Iris pigment epithelial cell (primary cell): ENCODE measurements at regions not wholly inside any gene's neighbourhood (a gene's known extent, or its start where the extent isn't known, plus 50 kb on each side); places are given as distances from the start of the nearest gene placed in this dataset.
"Not testable (repeated sequence)": the region's sequence is repeated elsewhere in the genome, so short reads cannot be mapped to it uniquely, and the experiment has no call there.

ENCODE experiments used
- DNase-seq: peaks from one replicate; pipeline ENCODE4 v3.0.0-alpha.2; 2011; ENCODE audit warnings: low read depth

DNA sequence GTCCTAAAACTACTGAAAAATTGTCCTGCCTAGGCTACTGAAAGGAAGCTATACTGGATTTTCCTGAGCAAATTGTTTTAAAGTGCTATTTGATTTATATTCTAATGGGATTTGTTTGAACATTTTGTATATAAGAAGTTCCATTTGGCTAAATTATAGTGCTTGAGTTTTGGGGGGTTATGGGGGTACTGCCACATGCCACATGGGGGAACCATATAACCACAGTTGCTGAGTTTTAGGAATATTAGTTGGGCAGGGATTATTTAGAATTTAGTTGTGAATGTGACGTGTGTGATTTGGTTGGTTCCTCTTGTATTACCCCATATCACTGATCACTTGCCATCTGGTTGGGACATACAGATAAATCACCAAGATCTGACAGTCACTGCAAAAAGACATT lies 224.5 kb upstream of the TAPT1 start:
- DNase-seq = no peak

DNA sequence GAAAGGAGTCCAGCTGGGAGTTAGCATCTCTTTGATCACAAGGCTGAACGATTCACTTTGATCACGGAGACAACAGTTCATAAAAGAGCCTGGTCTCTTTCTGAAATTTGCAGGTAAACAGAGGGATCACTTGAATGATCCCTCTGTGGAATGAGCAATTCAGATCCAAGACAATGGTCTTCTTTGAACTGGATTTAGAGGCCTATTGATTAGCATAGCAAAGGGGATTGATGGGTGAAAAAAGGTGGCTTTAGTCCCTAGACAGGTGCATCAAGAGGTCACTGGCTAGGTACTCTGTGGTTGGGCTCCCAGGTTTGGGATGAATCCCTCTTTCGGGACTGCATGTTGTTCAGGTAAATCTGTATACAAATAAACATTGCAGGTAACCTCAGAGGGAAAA lies 223.8 kb upstream of the TAPT1 start:
- no peak for DNase-seq

DNA sequence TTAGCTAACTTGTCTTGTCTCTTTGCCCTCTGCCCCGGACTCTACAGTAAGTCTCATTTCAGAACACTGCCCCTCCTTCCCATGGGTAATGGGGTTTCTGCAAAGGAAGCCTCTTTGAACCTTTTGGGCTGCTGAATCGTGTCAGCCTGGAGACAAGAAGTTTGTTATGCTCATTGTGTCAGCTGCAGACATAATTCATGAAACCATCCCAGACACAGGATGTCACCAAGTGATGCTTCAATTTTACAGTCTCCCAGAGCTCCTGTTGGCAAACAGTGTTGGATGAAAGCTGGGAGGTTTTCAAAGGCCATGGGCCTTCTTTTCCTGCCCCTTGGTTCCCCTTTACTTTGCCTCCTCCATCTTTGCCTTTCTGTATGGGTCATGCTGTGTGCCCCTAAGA lies 223.1 kb upstream of the TAPT1 start:
- no peak for DNase-seq

DNA sequence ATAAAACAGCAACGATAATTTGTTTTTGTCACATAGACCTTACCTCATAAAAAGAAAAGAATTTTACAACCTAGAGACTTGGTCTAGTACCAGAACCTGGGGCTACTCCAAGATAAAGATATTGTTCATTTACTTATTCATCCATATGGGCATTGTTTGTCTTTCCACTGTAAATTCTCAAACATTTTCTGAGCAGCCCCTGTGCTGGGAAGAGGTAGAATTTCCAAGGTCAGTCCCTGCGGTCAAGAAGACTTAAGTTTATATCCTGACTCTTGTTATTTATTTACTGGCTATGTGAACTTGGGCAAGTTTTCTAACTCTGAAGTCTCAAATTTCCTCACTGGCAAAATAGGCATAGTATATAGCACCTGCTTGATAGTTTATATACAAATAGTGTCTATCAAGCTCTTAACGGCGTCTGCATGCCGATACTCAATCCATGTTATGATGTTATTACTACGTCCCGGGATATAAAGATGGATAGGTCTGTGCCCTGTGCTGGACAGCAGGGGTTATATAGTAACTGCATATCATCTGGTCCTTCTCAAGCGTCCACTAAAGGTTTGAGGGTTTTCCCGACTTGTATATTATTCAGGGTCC lies 222.1 kb upstream of the TAPT1 start:
- no peak for DNase-seq

DNA sequence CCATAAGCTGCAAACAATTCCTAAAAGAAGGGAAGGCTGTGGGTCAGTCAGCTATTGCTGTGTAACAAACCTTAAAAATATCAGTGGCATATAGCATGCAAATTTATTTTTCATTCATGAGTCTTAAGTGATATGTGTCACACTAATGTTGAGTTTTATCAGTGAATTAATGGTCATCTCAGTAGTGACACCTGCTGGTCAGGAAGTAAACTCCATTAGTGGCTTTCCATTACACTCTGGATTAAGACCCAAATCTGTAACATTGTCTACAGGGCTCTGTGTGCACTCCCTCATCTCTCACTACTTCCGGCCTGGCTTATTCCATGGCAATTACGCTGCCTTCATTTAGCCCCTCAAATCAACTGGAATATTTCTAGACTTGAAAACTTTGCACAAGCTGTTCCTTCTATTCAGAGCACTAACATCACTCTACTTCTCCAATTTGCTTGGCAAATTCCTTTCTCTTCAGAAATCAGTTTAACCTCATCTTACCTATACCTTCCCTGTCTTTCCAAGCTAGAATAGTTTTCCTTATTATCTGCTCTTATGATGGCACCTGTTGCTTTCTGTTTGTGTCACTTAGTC lies 217.3 kb upstream of the TAPT1 start:
- peak; percentile 52 for DNase-seq

DNA sequence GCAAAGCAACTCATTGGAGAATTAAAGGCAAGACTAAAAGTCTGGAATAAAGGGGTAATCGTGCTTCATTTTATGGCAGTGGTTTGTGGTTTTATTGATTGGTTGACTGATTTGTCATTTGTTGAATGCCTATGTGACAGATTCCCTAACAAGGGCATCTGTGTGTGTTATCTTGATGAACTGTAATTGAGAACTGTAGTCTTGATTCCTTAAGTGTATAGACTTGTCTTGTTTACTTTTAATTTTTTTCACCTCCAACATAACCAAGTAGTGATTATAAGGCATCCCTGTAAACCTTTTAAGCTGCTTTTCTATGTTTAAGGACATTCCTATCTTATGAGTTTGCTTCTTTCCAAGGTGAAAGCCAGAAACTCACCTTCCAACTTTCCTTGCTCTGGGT lies 216.0 kb upstream of the TAPT1 start:
- DNase-seq = no peak

DNA sequence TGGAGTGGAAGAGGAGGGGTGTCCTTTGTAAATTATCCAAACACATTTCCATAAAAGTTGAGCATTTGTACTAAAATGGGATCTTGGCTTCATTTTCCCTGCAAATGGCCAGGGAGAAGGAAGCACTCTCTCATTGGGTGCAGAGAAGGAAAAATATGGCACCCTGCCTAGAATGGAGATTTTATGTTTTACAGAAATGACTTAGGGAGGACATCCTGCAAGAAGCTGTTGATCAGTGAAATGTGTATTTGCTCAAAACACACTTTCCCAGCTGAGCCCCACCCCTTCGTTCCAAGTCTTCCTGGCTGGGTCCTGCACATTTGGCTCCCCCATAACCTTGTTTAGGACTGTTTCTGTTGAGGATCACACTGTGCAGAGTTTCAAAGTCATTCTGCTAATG lies 213.5 kb upstream of the TAPT1 start:
- DNase-seq = no peak

DNA sequence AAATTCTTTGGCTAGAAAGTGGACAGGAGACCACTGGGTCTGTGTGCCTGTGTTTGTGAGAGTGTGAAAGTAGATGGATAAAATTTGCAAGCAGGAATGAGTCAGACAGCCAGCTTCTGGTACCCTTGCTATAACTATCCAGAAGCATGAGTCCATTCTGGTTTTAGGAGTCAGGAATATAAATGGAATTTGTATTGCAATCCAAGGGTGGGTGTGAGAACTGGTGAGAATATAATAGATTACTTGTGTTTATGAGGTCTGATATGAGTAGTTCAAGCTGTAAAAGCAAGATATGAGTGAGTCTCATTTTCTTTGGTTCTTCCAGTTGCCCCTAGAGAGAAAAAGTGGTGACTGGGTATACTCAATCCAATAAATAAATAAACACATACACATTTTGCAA lies 212.7 kb upstream of the TAPT1 start:
- DNase-seq = peak; percentile 12

DNA sequence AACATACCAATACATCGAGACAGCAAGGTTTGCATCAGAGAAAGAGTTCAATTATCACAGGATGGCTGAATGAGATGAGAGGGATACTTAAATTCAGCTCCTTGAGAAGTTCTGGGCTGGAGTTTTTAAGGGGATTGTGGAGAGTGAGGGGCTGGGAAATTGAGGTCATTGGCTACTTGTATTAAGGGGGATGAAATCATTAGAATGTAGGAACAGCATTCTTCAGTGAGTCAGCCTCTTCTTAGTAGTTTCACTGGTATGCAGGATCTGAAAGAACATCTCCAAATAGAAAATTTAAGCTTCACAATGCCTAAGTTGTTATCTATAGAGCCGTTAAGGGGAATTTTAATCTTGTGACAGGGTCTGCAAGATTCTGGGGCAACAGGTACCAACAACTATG lies 211.6 kb upstream of the TAPT1 start:
- peak; percentile 47 for DNase-seq

DNA sequence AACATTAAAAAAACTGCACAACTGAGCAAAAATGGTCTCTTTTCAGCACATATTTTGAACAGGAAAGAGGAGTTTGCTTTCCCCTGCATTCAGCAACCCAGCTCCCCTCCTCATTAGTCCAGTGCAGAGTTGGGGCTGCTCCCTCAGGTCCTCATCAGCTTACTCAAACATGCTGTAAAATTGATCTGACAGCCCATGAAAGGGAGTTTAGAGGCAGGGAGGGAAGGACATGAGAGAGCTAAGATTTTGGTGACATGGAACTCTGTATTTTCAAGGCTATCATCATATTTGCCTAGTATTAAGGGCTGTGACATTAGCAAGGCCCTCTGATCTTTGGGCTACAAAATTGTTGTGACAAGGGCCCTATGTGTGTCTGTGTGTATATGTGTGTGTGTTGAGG lies 205.6 kb upstream of the TAPT1 start:
- DNase-seq = no peak

DNA sequence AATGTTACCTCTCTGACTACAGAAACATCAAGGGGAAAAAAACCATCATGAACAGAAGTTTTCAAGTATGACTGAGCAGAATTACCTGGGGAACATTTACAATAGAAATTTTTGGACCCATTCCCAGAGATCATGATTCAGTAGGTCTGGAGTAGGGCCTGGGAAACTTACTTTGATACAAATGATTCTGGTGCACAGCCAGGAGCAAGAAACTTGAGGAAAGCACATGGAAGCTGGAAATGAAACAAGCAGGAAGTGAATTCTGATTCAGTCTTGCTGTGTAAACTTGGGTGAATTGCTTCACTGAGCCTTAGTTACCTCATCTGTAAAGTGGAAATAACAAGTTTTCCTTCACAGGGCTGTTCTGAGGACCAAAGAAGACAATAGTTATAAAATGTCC lies 192.5 kb upstream of the TAPT1 start:
- DNase-seq = peak; percentile 74

DNA sequence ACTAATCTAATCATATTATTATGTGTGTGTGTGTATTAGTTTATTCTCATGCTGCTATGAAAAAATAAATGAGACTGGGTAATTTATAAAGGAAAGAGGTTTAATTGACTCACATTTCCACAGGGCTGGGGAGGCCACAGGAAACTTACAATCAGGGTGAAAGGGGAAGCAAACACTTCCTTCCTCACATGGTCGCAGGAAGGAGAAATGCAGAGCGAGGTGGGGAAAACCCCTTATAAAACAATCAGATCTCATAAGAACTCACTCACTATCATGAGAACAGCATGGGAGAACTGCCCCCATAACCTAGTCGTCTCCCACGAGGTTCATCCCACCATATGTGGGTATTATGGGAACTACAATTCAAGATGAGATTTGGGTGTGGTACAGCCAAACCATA lies 190.9 kb upstream of the TAPT1 start:
- DNase-seq = no peak

DNA sequence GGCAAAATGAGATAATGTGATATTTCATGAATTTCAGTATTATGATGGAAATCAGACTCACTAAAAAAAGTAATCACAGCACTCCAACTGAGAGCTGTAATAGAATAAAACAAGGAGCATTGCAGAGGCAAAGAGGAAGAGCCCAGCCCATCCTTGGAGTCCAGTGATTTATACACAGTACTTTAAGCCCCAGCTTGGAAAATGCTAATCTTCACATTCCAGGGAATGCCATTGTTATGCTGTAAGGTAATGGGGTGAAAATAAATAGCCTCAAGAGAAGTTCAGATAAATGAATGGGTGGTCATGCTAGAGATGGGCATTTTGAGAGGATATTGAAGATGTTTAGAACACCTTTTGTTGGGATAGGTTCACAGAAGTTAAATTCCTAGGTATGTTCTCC lies 190.3 kb upstream of the TAPT1 start:
- DNase-seq = no peak

DNA sequence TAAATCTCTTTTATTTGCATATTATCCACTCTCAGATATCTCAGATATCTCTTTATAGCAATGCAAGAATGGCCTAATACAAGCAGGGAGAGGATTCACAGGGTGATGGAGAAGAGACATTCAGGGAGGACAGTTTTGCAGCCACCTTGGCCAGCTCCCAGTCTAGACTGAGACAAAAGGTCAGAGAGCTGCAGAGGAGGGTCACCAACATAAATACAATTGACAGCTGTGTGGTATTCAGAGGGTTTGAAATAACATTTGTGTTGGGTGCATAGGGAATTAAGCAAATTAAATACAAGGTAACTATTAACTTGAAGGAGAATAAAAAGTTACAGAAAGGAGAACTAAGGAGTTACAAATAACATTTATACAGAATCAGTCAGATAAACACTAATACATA lies 189.5 kb upstream of the TAPT1 start:
- no peak for DNase-seq

DNA sequence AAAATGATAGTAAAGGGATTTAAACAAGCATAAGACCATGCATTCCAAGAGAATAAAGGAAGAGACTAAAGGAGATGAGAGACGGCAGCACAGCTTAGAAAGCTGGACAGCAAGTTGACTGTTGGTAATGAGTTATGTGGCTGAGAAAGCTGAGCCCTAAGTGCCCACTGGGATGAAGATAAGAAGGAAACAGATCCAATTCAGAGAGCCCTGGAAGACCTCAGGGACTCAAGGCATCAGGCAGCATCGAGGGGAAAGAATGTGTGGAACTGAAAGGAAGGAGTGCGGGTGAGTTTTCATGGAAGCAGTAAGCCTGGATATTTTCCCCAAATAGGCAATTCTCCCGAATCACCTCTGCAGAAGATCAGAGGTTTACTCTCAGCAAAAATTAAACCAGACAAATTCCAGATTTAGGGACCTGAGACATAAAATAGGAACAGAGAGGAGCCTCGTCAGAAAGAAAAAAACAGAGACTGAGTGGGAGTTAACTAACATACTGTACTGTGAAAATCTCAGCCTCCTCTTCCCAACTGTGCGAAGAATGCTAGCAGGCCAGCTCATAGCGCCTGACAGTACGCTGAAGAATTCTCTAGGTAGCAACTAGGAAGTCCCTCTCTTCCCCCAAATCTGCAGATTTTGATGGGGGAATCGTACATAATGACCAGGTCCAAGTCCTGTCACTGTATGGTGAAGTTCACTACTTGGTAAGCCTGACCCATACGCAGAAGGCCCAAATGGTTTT lies 187.7 kb upstream of the TAPT1 start:
- no peak for DNase-seq

DNA sequence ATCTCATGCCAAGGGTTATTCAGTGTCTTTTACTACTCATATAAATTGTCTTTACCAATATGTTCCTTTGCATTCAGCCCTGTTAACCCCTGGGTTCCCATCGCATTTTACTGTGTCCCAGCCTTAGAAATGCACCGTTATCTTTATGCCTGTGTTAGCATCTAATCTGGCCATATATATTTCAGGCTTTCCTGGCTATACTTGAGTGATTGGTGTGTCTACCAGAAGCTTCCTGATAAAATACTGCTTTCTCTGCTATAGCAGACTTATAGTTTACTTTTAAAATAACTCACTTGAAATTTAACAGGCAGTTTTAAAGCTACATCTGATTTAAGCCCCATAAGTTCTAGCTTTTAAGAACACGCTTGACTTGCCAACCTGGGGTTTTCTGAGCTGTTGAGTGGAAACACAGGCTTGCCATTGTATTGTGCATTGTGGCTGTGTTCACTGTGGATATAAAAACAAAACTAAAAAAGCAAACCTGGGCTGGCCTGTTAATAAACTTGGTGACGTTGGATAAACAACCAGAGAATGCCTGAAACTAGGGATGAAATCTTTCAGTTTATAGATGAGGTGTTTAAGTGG lies 185.3 kb upstream of the TAPT1 start:
- no peak for DNase-seq

DNA sequence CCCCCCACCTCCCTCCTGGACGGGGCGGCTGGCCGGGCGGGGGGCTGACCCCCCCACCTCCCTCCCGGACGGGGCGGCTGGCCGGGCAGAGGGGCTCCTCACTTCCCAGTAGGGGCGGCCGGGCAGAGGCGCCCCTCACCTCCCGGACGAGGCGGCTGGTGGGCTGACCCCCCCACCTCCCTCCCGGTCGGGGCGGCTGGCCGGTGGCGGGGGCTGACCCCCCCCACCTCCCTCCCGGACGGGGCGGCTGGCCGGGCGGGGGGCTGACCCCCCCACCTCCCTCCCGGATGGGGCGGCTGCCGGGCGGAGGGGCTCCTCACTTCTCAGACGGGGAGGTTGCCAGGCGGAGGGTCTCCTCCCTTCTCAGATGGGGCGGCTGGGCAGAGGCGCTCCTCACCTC lies 166.9 kb upstream of the TAPT1 start:
- DNase-seq = not testable (repeated sequence)

DNA sequence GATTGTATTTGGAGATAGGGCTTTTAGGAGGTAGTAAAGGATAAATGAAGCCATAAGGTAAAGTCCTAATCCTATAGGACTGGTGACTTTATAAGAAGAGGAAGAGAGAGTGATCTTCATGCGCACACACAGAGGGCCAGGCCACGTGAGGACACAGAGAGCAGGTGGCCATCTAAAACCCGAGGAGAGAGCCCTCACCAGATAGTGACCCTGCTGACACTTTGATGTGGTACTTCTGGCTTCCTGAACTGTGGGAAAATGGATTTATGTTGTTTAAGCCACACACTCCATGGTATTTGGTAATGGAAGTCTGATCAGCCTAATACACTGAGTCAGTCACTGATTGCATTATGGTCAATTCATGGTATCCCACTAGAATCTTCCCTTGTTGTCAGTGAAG lies 164.9 kb upstream of the TAPT1 start:
- no peak for DNase-seq

DNA sequence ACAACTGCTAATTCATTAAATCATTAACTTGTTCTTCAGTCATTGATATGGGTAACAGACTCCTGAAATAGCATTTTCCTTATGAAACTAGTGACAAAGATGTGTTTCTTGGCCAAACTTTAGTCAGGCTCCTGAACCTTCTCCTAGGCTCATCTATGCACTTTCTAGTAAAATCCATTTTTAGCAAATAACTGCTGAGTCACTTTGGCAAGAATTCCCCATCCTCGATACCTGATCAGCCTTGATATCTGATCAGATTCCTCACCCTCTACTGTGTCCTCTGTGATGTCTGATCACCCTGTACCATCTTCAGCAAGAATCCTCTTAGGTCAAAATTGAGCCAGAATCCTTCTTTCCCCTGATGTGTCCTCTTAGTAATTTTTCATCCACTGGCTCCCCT lies 161.2 kb upstream of the TAPT1 start:
- DNase-seq = no peak

DNA sequence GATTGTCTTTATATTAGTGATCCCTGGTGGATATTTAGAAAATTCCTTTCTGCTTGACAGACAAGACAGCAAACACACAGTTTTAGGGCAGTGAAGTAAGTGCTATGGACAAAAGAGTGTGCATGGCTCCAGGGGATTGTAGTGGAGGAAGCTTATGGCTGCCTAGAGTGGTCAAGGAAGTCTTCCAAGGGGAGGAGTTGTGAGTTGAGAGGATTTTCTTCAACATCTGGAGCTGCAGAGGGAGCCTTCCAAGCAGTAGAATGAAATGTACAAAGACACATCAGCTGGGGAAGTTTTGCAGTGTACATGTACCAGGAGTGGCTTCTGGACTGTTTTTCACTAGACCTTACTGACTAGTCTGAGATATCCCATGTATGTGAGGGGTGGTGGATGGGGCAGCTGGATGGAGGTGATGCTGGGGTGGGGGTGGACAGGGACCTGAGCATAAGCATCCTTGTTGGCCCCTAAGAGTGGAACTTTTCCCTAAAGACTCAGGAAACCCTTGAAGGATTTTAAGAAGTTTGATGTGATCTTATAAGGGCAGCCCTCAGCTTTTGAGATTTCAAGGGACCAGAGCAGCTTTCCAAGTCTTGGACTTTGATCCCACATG lies 160.5 kb upstream of the TAPT1 start:
- no peak for DNase-seq

DNA sequence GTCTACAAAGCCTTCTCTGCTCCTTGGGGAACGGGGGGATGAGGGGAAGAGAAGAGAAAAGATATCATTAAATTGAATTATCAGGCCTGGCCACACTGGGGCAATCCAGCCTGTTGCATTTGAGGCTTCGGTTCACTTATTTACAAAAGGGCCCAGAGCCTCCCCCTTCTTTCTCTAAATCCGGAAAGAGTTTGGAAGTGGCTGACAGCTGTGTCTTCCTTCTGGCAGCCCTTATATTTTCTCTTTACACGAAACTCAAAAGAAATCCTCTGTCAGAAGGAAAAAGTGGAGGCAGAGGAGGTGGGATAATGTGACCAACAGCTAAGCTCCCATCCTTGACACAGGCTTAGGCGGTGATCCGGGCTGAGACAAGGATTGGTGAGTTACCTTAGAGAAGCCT lies 158.3 kb upstream of the TAPT1 start:
- no peak for DNase-seq

DNA sequence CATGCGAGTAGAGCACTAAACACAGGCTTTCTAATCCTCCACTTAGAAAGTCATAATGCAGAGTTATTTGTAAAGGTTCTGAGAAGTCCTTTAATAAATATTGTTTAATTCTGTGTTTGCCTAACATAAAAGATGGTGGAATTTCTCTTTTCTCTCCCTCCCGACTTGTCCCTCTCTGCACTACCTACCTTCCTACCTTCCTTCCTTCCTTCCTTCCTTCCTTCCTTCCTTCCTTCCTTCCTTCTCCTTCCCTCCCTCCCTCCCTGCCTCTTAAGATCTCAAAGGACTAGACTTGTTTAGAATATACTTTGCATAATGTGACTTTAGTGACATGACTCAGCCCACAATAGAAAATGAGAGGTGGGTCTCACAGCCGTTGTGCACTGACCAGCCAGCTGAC lies 156.3 kb upstream of the TAPT1 start:
- no peak for DNase-seq

DNA sequence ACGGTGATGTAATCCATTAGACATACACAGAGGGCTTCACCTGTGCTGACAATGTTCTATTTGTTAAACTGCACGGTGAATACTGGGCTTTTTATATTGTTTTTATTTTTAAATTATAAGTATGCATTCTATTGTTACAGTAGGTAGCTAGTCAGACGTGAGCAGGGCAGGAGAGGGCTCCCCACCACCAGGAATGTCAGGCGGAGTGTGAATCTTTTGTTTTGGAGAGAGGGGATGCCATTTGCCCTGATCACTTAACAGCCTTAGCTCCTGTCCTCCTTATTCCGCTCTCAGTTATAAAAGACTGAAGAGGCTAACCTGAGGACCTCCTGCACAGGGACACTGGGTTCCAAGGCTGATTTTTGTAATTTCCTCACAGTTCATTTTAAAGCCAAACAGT lies 151.6 kb upstream of the TAPT1 start:
- DNase-seq = no peak
